Neural cell (in vitro differentiated cells): ENCODE measurements at regions not wholly inside any gene's neighbourhood (a gene's known extent, or its start where the extent isn't known, plus 50 kb on each side); places are given as distances from the start of the nearest gene placed in this dataset.

Experiments
- EP300 ChIP-seq: fragments of 450-650 bp; conservative IDR thresholded peaks from 2 replicates; pipeline ENCODE4 v1.6.1; 2014; ENCODE audit warnings: antibody characterized with exemption, mild to moderate bottlenecking, moderate library complexity; ENCODE audit not compliant: poor library complexity, severe bottlenecking
- EZH2 ChIP-seq: fragments of 200-600, 300-800 bp; shearing (Covaris generic), sonication (generic); IDR thresholded peaks from 2 replicates; pipeline ENCODE4 v1.6.1; 2014; ENCODE audit warnings: antibody characterized with exemption, low read length, borderline replicate concordance, mild to moderate bottlenecking; ENCODE audit not compliant: insufficient read depth, poor library complexity, severe bottlenecking
- MXI1 ChIP-seq: fragments of 450-650 bp; conservative IDR thresholded peaks from 2 replicates; pipeline ENCODE4 v1.6.1; 2014; ENCODE audit warnings: antibody characterized with exemption, mild to moderate bottlenecking; ENCODE audit not compliant: poor library complexity, severe bottlenecking
- POLR2AphosphoS5 ChIP-seq: IDR thresholded peaks from 2 replicates; pipeline ENCODE4 v1.6.1; 2012
- RAD21 ChIP-seq: fragments of 450-650 bp; conservative IDR thresholded peaks from 2 replicates; pipeline ENCODE4 v1.6.1; 2014; ENCODE audit warnings: antibody characterized with exemption, mild to moderate bottlenecking, moderate library complexity
- REST ChIP-seq: IDR thresholded peaks from 2 replicates; pipeline ENCODE4 v1.6.1; 2012; ENCODE audit warnings: borderline replicate concordance
- TAF1 ChIP-seq: IDR thresholded peaks from 2 replicates; pipeline ENCODE4 v1.6.1; 2012; ENCODE audit warnings: low read depth
- TF ChIP-seq, protein P1 (sequence below): fragments of 450-650 bp; IDR thresholded peaks from 2 replicates; pipeline ENCODE4 v1.5.1; 2014; ENCODE audit warnings: antibody characterized with exemption, mild to moderate bottlenecking, moderate library complexity; ENCODE audit not compliant: poor library complexity, severe bottlenecking

- TF ChIP-seq, protein P1, sequence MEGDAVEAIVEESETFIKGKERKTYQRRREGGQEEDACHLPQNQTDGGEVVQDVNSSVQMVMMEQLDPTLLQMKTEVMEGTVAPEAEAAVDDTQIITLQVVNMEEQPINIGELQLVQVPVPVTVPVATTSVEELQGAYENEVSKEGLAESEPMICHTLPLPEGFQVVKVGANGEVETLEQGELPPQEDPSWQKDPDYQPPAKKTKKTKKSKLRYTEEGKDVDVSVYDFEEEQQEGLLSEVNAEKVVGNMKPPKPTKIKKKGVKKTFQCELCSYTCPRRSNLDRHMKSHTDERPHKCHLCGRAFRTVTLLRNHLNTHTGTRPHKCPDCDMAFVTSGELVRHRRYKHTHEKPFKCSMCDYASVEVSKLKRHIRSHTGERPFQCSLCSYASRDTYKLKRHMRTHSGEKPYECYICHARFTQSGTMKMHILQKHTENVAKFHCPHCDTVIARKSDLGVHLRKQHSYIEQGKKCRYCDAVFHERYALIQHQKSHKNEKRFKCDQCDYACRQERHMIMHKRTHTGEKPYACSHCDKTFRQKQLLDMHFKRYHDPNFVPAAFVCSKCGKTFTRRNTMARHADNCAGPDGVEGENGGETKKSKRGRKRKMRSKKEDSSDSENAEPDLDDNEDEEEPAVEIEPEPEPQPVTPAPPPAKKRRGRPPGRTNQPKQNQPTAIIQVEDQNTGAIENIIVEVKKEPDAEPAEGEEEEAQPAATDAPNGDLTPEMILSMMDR: no peak
- TF ChIP-seq POLR2AphosphoS5: no peak
- TF ChIP-seq REST: no peak
- TF ChIP-seq RAD21: no peak
- no peak for TF ChIP-seq EP300
- no peak for TF ChIP-seq TAF1
- TF ChIP-seq MXI1: no peak
- no peak for TF ChIP-seq EZH2
These were observed 668.4 kb downstream of the FAT4 start for GRCh38 chr4:125983168-125983567.
